ENCODE measurements at regions not wholly inside any gene's neighbourhood (a gene's known extent, or its start where the extent isn't known, plus 50 kb on each side); places are given as distances from the start of the nearest gene placed in this dataset.

DNA sequence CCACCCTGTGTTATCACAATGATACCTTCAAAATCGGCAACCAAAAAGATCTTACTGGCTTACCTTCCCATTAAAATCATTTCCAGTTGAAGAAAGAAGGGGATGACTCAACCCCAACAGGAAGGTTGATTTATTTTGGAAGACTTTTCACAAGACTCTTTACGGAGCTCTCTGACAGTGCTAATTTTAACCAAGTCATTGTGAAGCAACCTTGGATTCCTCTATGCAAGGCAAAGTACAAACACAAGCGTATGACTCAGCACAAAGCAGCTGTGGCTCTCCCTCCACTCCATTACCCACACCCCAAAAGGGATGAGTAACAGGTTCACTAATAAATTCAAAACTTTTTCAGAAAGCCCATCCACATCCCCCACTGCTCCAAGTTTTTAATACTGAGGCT is 213.8 kb upstream of the FGF13 start:
- in situ Hi-C loops (cut with MboI; ENCODE audit: low pct_ligation_motif_present in 1 of 4, low pct_unique_long_range_greater_than_20kb in 1 of 4, low sequenced_read_pairs in 3 of 4): no loop called here
- no peaks in the 10 kb centered on the region for H3K9me3 ChIP-seq
- no peak overlapping the region for H3K27ac ChIP-seq
- H3K27me3 ChIP-seq: no peaks in the 10 kb centered on the region
- no peaks in the 10 kb centered on the region for H3K4me1 ChIP-seq
- no peak overlapping the region for H3K4me3 ChIP-seq
- no peak for DNase-seq
- intact Hi-C loops (cut with DNase I; ENCODE audit: low total_unique reads): no loop called here
- no peaks in the 10 kb centered on the region for H3K36me3 ChIP-seq
- TF ChIP-seq CTCF (IDR thresholded peaks at IDR 0.05) (no peak), POLR2AphosphoS5 (IDR thresholded peaks at IDR 0.05) (no peak), POLR2A (IDR thresholded peaks at IDR 0.05) (no peak), EP300 (IDR thresholded peaks at IDR 0.05; ENCODE audit: low read depth) (no peak)
- WGBS, 2 donors (ENCODE audit: low coverage in 1 of 2): 0 to 54% methylated on average over 1 to 3 of the region's 3 CpGs

DNA sequence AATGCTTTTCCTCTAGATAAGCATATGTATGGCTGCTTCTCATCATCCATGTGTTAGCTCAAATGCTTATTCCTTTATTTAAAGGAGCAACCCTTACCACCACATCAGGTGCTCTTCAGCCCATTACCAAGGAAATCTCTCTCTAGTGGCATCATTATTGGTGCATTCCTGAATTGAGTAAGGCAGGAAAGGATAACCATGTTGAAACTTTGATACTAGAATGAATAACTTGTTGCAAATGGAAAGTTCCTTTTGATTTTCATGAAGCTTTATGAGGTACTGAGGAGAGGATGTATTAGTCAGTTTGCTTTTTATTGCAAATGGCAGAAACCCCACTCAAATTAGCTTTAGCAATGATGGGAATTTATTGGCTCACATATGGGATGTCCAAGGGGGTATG is 212.3 kb upstream of the FGF13 start:
- no peaks in the 10 kb centered on the region for H3K27me3 ChIP-seq
- no peak overlapping the region for H3K27ac ChIP-seq
- in situ Hi-C loops (cut with MboI; ENCODE audit: low pct_ligation_motif_present in 1 of 4, low pct_unique_long_range_greater_than_20kb in 1 of 4, low sequenced_read_pairs in 3 of 4): no loop called here
- H3K4me3 ChIP-seq: no peak overlapping the region
- no peak for DNase-seq
- intact Hi-C loops (cut with DNase I; ENCODE audit: low total_unique reads): no loop called here
- no peaks in the 10 kb centered on the region for H3K9me3 ChIP-seq
- no peaks in the 10 kb centered on the region for H3K4me1 ChIP-seq
- no peaks in the 10 kb centered on the region for H3K36me3 ChIP-seq
- TF ChIP-seq EP300 (IDR thresholded peaks at IDR 0.05; ENCODE audit: low read depth) (no peak), CTCF (IDR thresholded peaks at IDR 0.05) (no peak), POLR2AphosphoS5 (IDR thresholded peaks at IDR 0.05) (no peak), POLR2A (IDR thresholded peaks at IDR 0.05) (no peak)

DNA sequence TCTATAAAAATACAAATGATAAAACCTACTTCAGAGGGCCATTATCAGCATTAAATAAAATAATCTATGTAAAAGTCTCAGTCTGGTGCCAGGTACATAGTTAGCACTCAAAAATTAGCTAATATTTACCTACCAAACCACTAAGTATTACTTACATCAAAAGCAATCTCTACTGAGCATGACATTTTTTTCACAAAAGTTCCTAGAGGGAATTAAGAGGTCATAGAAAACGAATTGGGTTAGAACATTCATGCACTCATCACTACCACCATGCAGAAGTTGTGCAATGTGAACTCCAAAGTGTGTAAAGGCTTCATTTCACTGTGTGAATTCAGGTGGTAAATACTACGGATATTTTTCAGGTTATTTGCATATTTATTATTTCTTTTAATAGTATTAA is 209.5 kb upstream of the FGF13 start:
- Histone ChIP-seq H3K27me3 (no peaks in the 10 kb centered on the region), H3K4me3 (no peak overlapping the region), H3K4me1 (no peaks in the 10 kb centered on the region), H3K9me3 (no peaks in the 10 kb centered on the region), H3K36me3 (no peaks in the 10 kb centered on the region), H3K27ac (no peak overlapping the region)
- DNase-seq: no peak
- TF ChIP-seq POLR2AphosphoS5 (IDR thresholded peaks at IDR 0.05): no peak
- no peak for TF ChIP-seq EP300 (IDR thresholded peaks at IDR 0.05; ENCODE audit: low read depth)
- no peak for TF ChIP-seq CTCF (IDR thresholded peaks at IDR 0.05)
- no peak for TF ChIP-seq POLR2A (IDR thresholded peaks at IDR 0.05)
- intact Hi-C loops (cut with DNase I; ENCODE audit: low total_unique reads) (no loop called here), in situ Hi-C loops (cut with MboI; ENCODE audit: low pct_ligation_motif_present in 1 of 4, low pct_unique_long_range_greater_than_20kb in 1 of 4, low sequenced_read_pairs in 3 of 4) (no loop called here)
- 24% methylated on average over 2 of the region's 2 CpGs; no CpG with 5 or more reads in 1 of the 2 donors for WGBS, 2 donors (ENCODE audit: low coverage in 1 of 2)

- Histone ChIP-seq H3K4me3 (no peak overlapping the region), H3K27me3 (no peaks in the 10 kb centered on the region), H3K4me1 (no peaks in the 10 kb centered on the region), H3K27ac (no peak overlapping the region), H3K36me3 (no peaks in the 10 kb centered on the region), H3K9me3 (no peaks in the 10 kb centered on the region)
- WGBS, 2 donors (ENCODE audit: low coverage in 1 of 2): 0 to 46% methylated on average over 1 to 2 of the region's 2 CpGs
- DNase-seq: no peak
- in situ Hi-C loops (cut with MboI; ENCODE audit: low pct_ligation_motif_present in 1 of 4, low pct_unique_long_range_greater_than_20kb in 1 of 4, low sequenced_read_pairs in 3 of 4) (no loop called here), intact Hi-C loops (cut with DNase I; ENCODE audit: low total_unique reads) (no loop called here)
- TF ChIP-seq CTCF (IDR thresholded peaks at IDR 0.05) (no peak), POLR2A (IDR thresholded peaks at IDR 0.05) (no peak)
Observed at GRCh38 chrX:138917781-138918180, 206.3 kb upstream of the FGF13 start.

All from transverse colon (tissue), 4 donors.